ENCODE measurements at regions not wholly inside any gene's neighbourhood (a gene's known extent, or its start where the extent isn't known, plus 50 kb on each side); places are given as distances from the start of the nearest gene placed in this dataset.

- H3K4me3 ChIP-seq (ENCODE audit: low read depth, low read length), result no peak overlapping the region
- no peak for DNase-seq (ENCODE audit: extremely low spot score)
- H3K27ac ChIP-seq (ENCODE audit: low read depth), result no peak overlapping the region
- WGBS, result 44% methylated on average over 5 of the region's 5 CpGs
- no peaks in the 10 kb centered on the region for H3K36me3 ChIP-seq (ENCODE audit: insufficient read depth)
- H3K4me1 ChIP-seq (ENCODE audit: insufficient read depth), result no peaks in the 10 kb centered on the region
Observed at GRCh38 chr20:46823271-46823751, 71.3 kb upstream of the EYA2 start.

DNA sequence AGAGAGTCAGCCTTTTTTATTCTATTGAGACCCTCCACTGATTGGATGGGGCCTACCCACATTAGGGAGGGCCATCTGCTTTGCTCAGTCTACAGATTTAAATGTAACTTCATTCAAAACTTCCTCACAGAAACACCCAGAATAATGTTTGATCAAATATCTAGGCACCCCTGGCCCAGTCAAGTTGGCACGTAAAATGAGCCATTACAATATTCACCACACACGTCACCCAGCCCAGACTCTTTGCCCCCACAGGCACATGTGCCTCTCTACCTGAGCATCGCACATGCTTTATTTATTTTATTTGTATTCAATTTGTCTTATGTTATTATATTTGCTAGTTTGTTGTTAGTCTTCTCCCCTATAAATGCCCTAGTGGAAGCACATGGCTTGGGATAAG is 70.9 kb upstream of the EYA2 start:
- WGBS, result 91% methylated on average over 3 of the region's 3 CpGs
- Histone ChIP-seq H3K27ac (ENCODE audit: low read depth) (no peak overlapping the region), H3K4me3 (ENCODE audit: low read depth, low read length) (no peak overlapping the region), H3K4me1 (ENCODE audit: insufficient read depth) (no peaks in the 10 kb centered on the region), H3K36me3 (ENCODE audit: insufficient read depth) (no peaks in the 10 kb centered on the region)
- DNase-seq (ENCODE audit: extremely low spot score), result no peak

GRCh38 chr20:46826343-46826984 is 68.2 kb upstream of the EYA2 start:
- no peak overlapping the region for H3K27ac ChIP-seq (ENCODE audit: low read depth)
- H3K36me3 ChIP-seq (ENCODE audit: insufficient read depth), result no peaks in the 10 kb centered on the region
- H3K4me3 ChIP-seq (ENCODE audit: low read depth, low read length), result no peak overlapping the region
- H3K4me1 ChIP-seq (ENCODE audit: insufficient read depth), result no peaks in the 10 kb centered on the region
- no peak for DNase-seq (ENCODE audit: extremely low spot score)
- 72% methylated on average over 3 of the region's 3 CpGs for WGBS

- Histone ChIP-seq H3K4me3 (ENCODE audit: low read depth, low read length) (no peak overlapping the region), H3K27ac (ENCODE audit: low read depth) (no peak overlapping the region), H3K36me3 (ENCODE audit: insufficient read depth) (no peaks in the 10 kb centered on the region), H3K4me1 (ENCODE audit: insufficient read depth) (no peaks in the 10 kb centered on the region)
- 68% methylated on average over 10 of the region's 10 CpGs for WGBS
- no peak for DNase-seq (ENCODE audit: extremely low spot score)
Observed at GRCh38 chr20:46827718-46828458, 66.8 kb upstream of the EYA2 start.

DNA sequence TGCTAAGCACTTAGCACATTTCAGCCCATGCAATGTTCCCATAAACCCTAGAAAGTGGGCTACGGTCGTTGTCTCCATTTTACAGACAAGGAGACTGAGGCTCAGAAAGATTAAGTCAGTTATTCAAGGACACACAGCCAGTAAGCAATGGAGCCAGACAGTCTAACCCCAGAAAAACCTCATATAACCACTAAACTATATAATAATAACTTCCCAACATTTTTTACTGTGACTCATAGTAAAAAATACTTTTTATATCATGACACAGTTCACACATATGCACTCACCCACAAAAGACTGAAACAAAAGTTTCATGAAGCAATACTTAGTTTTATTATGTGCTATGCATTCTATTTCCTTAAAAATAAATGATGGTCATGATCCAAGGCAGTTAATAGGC is 66.2 kb upstream of the EYA2 start:
- no peaks in the 10 kb centered on the region for H3K36me3 ChIP-seq (ENCODE audit: insufficient read depth)
- H3K27ac ChIP-seq (ENCODE audit: low read depth), result no peak overlapping the region
- no peak for DNase-seq (ENCODE audit: extremely low spot score)
- no peaks in the 10 kb centered on the region for H3K4me1 ChIP-seq (ENCODE audit: insufficient read depth)
- 67% methylated on average over 2 of the region's 2 CpGs for WGBS
- H3K4me3 ChIP-seq (ENCODE audit: low read depth, low read length), result no peak overlapping the region

DNA sequence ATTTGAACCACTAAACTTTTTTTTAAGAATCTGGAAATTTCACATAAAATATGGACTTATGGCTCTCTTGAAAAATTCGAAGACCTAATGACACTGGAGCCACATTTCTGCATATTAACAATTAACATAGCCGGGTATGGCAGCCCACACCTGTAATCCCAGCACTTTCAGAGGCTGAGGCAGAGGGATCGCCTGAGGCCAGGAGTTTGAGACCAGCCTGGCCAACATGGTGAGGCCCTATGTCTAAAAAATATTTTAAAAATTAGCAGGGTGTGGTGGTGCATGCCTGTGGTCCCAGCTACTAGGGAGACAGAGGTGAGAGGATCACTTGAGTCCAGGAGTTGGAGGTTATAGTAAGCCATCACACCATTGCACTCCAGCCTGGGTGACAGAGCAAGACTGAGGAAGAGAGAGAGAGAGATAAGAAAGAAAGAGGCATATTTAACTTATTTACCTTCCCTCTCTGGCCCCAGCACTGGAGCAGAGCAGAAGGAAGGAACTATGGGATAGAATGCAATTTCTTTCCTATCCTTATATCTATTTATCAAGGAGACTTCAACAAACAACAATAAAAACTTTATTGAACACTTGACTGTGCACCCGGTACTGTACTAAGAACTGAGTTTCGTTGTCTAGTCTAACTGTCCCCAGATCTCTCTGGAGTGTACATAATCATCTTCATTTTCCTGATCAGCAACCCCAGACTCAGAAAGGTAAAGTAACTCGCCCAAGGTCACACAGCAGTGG is 63.6 kb upstream of the EYA2 start:
- WGBS, result 70% methylated on average over 6 of the region's 6 CpGs
- no peak for DNase-seq (ENCODE audit: extremely low spot score)
- no peaks in the 10 kb centered on the region for H3K36me3 ChIP-seq (ENCODE audit: insufficient read depth)
- H3K4me1 ChIP-seq (ENCODE audit: insufficient read depth), result no peaks in the 10 kb centered on the region
- no peak overlapping the region for H3K4me3 ChIP-seq (ENCODE audit: low read depth, low read length)
- H3K27ac ChIP-seq (ENCODE audit: low read depth), result no peak overlapping the region

- no peak overlapping the region for H3K27ac ChIP-seq (ENCODE audit: low read depth)
- H3K36me3 ChIP-seq (ENCODE audit: insufficient read depth), result no peaks in the 10 kb centered on the region
- WGBS, result 92% methylated on average over 2 of the region's 2 CpGs
- no peak overlapping the region for H3K4me3 ChIP-seq (ENCODE audit: low read depth, low read length)
- DNase-seq (ENCODE audit: extremely low spot score), result no peak
- no peaks in the 10 kb centered on the region for H3K4me1 ChIP-seq (ENCODE audit: insufficient read depth)
Observed at GRCh38 chr20:46831633-46832011, 63.0 kb upstream of the EYA2 start.

DNA sequence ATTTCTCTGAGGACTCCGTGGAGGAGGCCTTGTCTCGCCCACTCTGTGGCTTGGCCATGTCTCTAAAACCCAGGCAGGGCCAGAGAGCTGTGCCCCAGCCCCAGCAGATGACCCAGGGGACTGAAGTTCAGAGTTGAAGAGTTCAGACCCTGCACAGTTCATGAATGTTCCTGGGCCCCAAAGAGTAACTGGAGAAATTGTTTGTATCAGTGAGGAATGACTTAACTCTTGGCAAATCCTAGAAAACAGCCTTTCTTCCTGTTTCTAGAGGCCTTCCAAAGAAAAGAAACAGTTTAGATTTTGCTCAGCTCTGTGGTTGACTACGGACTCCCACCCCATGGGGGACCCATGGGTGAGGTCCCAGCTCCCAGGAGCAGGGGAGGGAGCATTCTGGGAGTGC is 62.1 kb upstream of the EYA2 start:
- no peak for DNase-seq (ENCODE audit: extremely low spot score)
- Histone ChIP-seq H3K4me3 (ENCODE audit: low read depth, low read length) (no peak overlapping the region), H3K27ac (ENCODE audit: low read depth) (no peak overlapping the region), H3K4me1 (ENCODE audit: insufficient read depth) (no peaks in the 10 kb centered on the region), H3K36me3 (ENCODE audit: insufficient read depth) (no peaks in the 10 kb centered on the region)
- 65% methylated on average over 3 of the region's 3 CpGs for WGBS

DNA sequence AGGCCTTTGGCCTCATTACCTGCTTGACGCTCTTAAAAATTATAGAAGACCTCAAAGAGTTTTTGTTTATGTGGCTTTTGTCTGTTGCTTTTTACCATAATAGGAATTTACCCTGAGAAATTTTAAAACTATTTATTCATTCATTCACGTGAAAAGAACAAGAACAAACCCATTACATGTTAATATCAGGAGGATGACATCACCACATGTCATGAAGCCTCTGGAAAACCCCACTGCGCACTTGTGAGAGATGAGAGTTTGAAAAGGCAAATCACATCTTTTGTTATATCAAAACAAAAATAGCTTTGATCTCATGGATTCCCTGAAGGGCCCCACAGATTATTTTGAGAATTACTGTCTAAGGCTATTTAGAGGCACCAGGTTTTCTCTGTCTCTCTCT is 61.3 kb upstream of the EYA2 start:
- no peak overlapping the region for H3K27ac ChIP-seq (ENCODE audit: low read depth)
- WGBS, result 84% methylated on average over 3 of the region's 3 CpGs
- H3K36me3 ChIP-seq (ENCODE audit: insufficient read depth), result no peaks in the 10 kb centered on the region
- no peak overlapping the region for H3K4me3 ChIP-seq (ENCODE audit: low read depth, low read length)
- DNase-seq (ENCODE audit: extremely low spot score), result no peak
- H3K4me1 ChIP-seq (ENCODE audit: insufficient read depth), result no peaks in the 10 kb centered on the region

GRCh38 chr20:46835418-46835817 is 59.2 kb upstream of the EYA2 start:
- H3K4me1 ChIP-seq (ENCODE audit: insufficient read depth), result no peaks in the 10 kb centered on the region
- no peaks in the 10 kb centered on the region for H3K36me3 ChIP-seq (ENCODE audit: insufficient read depth)
- WGBS, result 81% methylated on average over 1 of the region's 1 CpG
- H3K27ac ChIP-seq (ENCODE audit: low read depth), result no peak overlapping the region
- no peak for DNase-seq (ENCODE audit: extremely low spot score)
- H3K4me3 ChIP-seq (ENCODE audit: low read depth, low read length), result no peak overlapping the region

- Histone ChIP-seq H3K4me3 (ENCODE audit: low read depth, low read length) (no peak overlapping the region), H3K27ac (ENCODE audit: low read depth) (no peak overlapping the region), H3K4me1 (ENCODE audit: insufficient read depth) (no peaks in the 10 kb centered on the region), H3K36me3 (ENCODE audit: insufficient read depth) (no peaks in the 10 kb centered on the region)
- 77% methylated on average over 4 of the region's 4 CpGs for whole genome bisulfite sequencing
- no peak for DNase-seq (ENCODE audit: extremely low spot score)
Observed at GRCh38 chr20:46837083-46837482, 57.6 kb upstream of the EYA2 start.

DNA sequence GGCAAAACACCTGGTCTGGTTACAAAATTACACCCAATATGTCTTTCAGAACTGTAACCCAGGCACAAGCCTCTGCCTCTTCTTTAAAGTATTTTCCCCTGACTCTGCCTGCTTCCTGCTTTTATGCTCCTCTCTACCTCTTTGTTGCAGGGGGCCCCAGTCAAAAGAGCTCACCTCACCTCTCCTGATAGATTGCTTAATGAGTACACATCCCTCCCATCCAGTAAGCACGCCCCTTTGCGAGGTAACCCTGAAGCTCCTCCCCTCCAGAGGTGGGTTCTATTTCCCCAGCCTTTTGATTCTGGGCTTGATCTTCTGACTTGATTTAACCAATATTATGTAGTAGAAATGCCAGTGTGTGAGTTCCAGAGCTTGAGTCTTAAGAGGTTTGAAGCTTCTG is 56.6 kb upstream of the EYA2 start:
- 50% methylated on average over 2 of the region's 2 CpGs for WGBS
- Histone ChIP-seq H3K36me3 (ENCODE audit: insufficient read depth) (no peaks in the 10 kb centered on the region), H3K27ac (ENCODE audit: low read depth) (no peak overlapping the region), H3K4me3 (ENCODE audit: low read depth, low read length) (no peak overlapping the region), H3K4me1 (ENCODE audit: insufficient read depth) (no peaks in the 10 kb centered on the region)
- no peak for DNase-seq (ENCODE audit: extremely low spot score)

DNA sequence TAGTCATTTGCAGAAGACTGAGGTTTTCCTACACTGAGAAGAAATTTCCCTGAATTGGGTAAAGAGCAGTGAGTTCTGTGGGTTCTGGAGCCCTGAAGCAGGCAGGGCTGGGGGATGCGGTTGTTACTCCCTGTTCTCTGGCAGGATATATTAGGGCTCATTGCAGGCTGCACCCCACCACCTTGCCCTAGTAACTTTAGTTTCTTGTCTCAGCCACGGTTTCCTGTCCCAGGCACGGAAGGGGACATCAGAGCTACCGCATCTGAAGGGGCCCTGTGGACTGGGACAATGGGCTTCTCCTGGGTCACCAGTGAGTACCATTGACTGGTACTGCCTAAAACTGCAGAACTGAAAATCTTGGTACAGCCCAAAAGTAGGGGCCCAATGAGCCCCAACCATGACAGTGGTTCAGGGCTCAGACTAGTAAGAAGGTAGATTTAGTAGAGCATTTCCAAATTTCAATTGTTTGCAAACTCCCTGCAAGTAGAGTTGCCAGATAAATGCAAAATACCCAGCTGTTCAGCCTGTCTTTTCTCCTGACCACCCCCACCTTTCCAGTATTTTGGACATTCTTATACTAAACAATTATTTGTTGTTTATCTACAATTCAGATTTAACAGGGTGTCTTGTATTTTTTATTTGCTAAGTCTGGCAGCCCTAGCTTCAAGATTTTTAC is 54.5 kb upstream of the EYA2 start:
- H3K36me3 ChIP-seq (ENCODE audit: insufficient read depth), result no peaks in the 10 kb centered on the region
- no peak overlapping the region for H3K27ac ChIP-seq (ENCODE audit: low read depth)
- H3K4me1 ChIP-seq (ENCODE audit: insufficient read depth), result no peaks in the 10 kb centered on the region
- no peak for DNase-seq (ENCODE audit: extremely low spot score)
- no peak overlapping the region for H3K4me3 ChIP-seq (ENCODE audit: low read depth, low read length)
- WGBS, result 81% methylated on average over 4 of the region's 4 CpGs

All from urinary bladder (tissue), 3 donors.